ENCODE measurements at regions not wholly inside any gene's neighbourhood (a gene's known extent, or its start where the extent isn't known, plus 50 kb on each side); places are given as distances from the start of the nearest gene placed in this dataset.

DNA sequence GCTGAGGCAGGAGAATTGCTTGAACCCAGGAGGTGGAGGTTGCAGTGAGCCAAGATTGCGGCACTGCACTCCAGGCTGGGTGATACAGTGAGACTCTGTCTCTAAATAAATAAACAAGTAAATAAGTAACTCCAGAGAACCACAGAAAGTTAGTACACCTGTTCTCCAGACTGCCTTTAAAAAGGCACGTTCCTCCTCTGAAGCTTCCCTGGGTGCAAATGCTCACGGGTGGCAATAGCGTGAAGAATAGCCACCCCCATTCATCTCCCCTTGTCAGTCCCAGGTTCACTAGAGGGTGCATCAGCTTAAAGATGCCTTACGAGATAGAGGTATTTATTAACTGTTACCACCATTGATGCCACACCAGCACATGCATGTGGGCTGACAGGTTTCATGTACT is 64.3 kb upstream of the RTN4 start:
- Histone ChIP-seq H3K79me1 (ENCODE audit: low read depth in 1 of 2, low read length in 2 of 2) (peaks cover 19 to 47% of the 10 kb centered on the region in 2 experiments), H2BK120ac (ENCODE audit: low read depth, low read length) (peak overlapping the region; percentile 85; the same call in 1 of the 2 replicates), H3K27ac (ENCODE audit: insufficient read depth, low read length) (no peak overlapping the region), H3K9me3 (ENCODE audit: control insufficient read depth, insufficient read depth, low read length) (no peaks in the 10 kb centered on the region), H2BK20ac (ENCODE audit: low read depth, low read length) (peak overlapping the region; percentile 82), H2BK5ac (ENCODE audit: low read depth, low read length, poor library complexity, severe bottlenecking) (no peak overlapping the region), H2BK15ac (ENCODE audit: low read depth, low read length) (peak overlapping the region; percentile 79; the same call in 2 of the 3 replicates), H4K91ac (ENCODE audit: insufficient read depth, low read depth, low read length) (no peak overlapping the region), H4K8ac (ENCODE audit: low read depth in 2 of 2, low read length in 2 of 2) (peak overlapping the region in 1 of 2 experiments; percentile 26; a peak in 2 of 4 replicates), H3K23ac (ENCODE audit: low read depth, low read length) (0 out of 2 replicates have a peak overlapping the region, but pooled peaks have one; percentile 25), H2AFZ (replicated peaks; ENCODE audit: low read length, poor library complexity) (no peak overlapping the region), H3K4me1 (ENCODE audit: control insufficient read depth, insufficient read depth, low read length) (peaks cover 32% of the 10 kb centered on the region), H3K9ac (ENCODE audit: low read depth, low read length) (no peak overlapping the region), H3K4me2 (ENCODE audit: low read depth, low read length) (no peak overlapping the region), H3K4ac (ENCODE audit: low read depth, low read length) (peak overlapping the region; percentile 61), H3K14ac (replicated peaks; ENCODE audit: low read depth, low read length) (0 out of 2 replicates have a peak overlapping the region, but pooled peaks have one; percentile 4), H3K56ac (ENCODE audit: extremely low read depth, insufficient read depth, low read length) (no peak overlapping the region), H3K4me3 (ENCODE audit: insufficient read depth, low read depth, low read length) (no peak overlapping the region), H4K5ac (ENCODE audit: low read depth, low read length) (no peak overlapping the region), H3K27me3 (ENCODE audit: control insufficient read depth, insufficient read depth, low read length) (no peaks in the 10 kb centered on the region), H4K20me1 (ENCODE audit: insufficient read depth, low read length) (no peaks in the 10 kb centered on the region), H2AK9ac (replicated peaks; ENCODE audit: low read depth, low read length, poor library complexity) (no peak overlapping the region), H3K36me3 (ENCODE audit: control insufficient read depth, insufficient read depth, low read length) (no peaks in the 10 kb centered on the region), H2AK5ac (ENCODE audit: low read depth, low read length) (peak overlapping the region; percentile 85; the same call in 1 of the 2 replicates), H3K9me1 (ENCODE audit: insufficient read depth, low read length) (peaks cover 28% of the 10 kb centered on the region), H3K18ac (ENCODE audit: low read depth, low read length) (peak overlapping the region; percentile 34; the same call in 1 of the 2 replicates)
- intact Hi-C loops (cut with micrococcal nuclease) = loop anchor here (2.0 kb wide), 1 partner anchor 54 kb away; no protein-coding TSS in a partner anchor
- dilution Hi-C loops (cut with HindIII; ENCODE audit: low sequenced_read_pairs, unreplicated experiment) = no loop called here
- DNase-seq = no peak
- ChIA-PET POLR2A (ENCODE audit: unreplicated experiment) (interaction anchor here (1.4 kb wide), 1 partner anchor 64 kb away, joined by 3 read pairs; the partner anchor contains the start of gene RTN4), CTCF (interaction anchor here (0.6 to 1.2 kb wide), 4 partner anchors 18 to 592 kb away, joined by 3 to 6 read pairs (median 3); no protein-coding TSS in a partner anchor)
- BruUV-seq (replicated peaks) = no TSS peak
- no peak for ATAC-seq (ENCODE audit: low read depth)
- no CpG with 5 or more reads among the region's 5 CpGs for WGBS, 2 experiments (ENCODE audit: extremely low coverage in 2 of 2, insufficient read length in 1 of 2)
- no peak for TF ChIP-seq RCOR1 (IDR thresholded peaks at IDR 0.05; ENCODE audit: insufficient replicate concordance, low read length)
- no peak for TF ChIP-seq SMC3 (IDR thresholded peaks at IDR 0.05; ENCODE audit: low read depth, low read length)
- TF ChIP-seq, protein P1, sequence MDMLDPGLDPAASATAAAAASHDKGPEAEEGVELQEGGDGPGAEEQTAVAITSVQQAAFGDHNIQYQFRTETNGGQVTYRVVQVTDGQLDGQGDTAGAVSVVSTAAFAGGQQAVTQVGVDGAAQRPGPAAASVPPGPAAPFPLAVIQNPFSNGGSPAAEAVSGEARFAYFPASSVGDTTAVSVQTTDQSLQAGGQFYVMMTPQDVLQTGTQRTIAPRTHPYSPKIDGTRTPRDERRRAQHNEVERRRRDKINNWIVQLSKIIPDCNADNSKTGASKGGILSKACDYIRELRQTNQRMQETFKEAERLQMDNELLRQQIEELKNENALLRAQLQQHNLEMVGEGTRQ (IDR thresholded peaks at IDR 0.05; ENCODE audit: low read depth, low read length) = no peak
- TF ChIP-seq NFE2L2 (IDR thresholded peaks at IDR 0.05; ENCODE audit: low read depth, low read length) = no peak
- no peak for TF ChIP-seq MAZ (IDR thresholded peaks at IDR 0.05; ENCODE audit: borderline replicate concordance, low read depth, low read length)
- TF ChIP-seq, protein P2, sequence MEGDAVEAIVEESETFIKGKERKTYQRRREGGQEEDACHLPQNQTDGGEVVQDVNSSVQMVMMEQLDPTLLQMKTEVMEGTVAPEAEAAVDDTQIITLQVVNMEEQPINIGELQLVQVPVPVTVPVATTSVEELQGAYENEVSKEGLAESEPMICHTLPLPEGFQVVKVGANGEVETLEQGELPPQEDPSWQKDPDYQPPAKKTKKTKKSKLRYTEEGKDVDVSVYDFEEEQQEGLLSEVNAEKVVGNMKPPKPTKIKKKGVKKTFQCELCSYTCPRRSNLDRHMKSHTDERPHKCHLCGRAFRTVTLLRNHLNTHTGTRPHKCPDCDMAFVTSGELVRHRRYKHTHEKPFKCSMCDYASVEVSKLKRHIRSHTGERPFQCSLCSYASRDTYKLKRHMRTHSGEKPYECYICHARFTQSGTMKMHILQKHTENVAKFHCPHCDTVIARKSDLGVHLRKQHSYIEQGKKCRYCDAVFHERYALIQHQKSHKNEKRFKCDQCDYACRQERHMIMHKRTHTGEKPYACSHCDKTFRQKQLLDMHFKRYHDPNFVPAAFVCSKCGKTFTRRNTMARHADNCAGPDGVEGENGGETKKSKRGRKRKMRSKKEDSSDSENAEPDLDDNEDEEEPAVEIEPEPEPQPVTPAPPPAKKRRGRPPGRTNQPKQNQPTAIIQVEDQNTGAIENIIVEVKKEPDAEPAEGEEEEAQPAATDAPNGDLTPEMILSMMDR (conservative IDR thresholded peaks at IDR 0.05; ENCODE audit: low read depth, low read length) = no peak
- no peak for TF ChIP-seq POLR2A (IDR thresholded peaks at IDR 0.05; ENCODE audit: low read depth, low read length)
- no peak for TF ChIP-seq MXI1 (IDR thresholded peaks at IDR 0.05; ENCODE audit: borderline replicate concordance, low read depth, low read length)
- TF ChIP-seq FOS (IDR thresholded peaks at IDR 0.05; ENCODE audit: low read depth, low read length) = no peak
- no peak for TF ChIP-seq RAD21 (IDR thresholded peaks at IDR 0.05; ENCODE audit: low read length)
- TF ChIP-seq MAFK (IDR thresholded peaks at IDR 0.05; ENCODE audit: low read depth, low read length) = no peak
- TF ChIP-seq CHD1 (IDR thresholded peaks at IDR 0.05; ENCODE audit: low read depth, low read length) = no peak
- TF ChIP-seq RFX5 (IDR thresholded peaks at IDR 0.05; ENCODE audit: low read depth, low read length) = no peak
- no peak for TF ChIP-seq CEBPB (IDR thresholded peaks at IDR 0.05; ENCODE audit: low read depth, low read length)
- TF ChIP-seq, protein P3, sequence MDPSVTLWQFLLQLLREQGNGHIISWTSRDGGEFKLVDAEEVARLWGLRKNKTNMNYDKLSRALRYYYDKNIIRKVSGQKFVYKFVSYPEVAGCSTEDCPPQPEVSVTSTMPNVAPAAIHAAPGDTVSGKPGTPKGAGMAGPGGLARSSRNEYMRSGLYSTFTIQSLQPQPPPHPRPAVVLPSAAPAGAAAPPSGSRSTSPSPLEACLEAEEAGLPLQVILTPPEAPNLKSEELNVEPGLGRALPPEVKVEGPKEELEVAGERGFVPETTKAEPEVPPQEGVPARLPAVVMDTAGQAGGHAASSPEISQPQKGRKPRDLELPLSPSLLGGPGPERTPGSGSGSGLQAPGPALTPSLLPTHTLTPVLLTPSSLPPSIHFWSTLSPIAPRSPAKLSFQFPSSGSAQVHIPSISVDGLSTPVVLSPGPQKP (IDR thresholded peaks at IDR 0.05; ENCODE audit: borderline replicate concordance, low read depth, low read length) = no peak
- no peak for TF ChIP-seq BHLHE40 (IDR thresholded peaks at IDR 0.05; ENCODE audit: low read depth, low read length)
- in situ Hi-C loops (cut with MboI; ENCODE audit: low sequenced_read_pairs) = no loop called here

Data from IMR-90 (cell line).